Breast epithelium (tissue), 3 donors: ENCODE measurements at regions not wholly inside any gene's neighbourhood (a gene's known extent, or its start where the extent isn't known, plus 50 kb on each side); places are given as distances from the start of the nearest gene placed in this dataset.

ENCODE experiments used
- CTCF ChIP-seq, 3 donors: fragments of 450-650 bp; IDR thresholded peaks; one replicate each; pipeline ENCODE4 v1.5.1; 2016 to 2017; ENCODE audit warnings: antibody characterized with exemption in 3 of 3, mild to moderate bottlenecking in 3 of 3, moderate library complexity in 3 of 3
- POLR2A ChIP-seq: fragments of 450-650 bp; IDR thresholded peaks from one replicate; pipeline ENCODE4 v1.6.1; 2016; ENCODE audit warnings: antibody characterized with exemption, mild to moderate bottlenecking, moderate library complexity

- TF ChIP-seq CTCF (IDR thresholded peaks at IDR 0.05) = no peak
- TF ChIP-seq POLR2A = no peak
Measured at GRCh38 chr12:84070292-84070691, 842.3 kb downstream of the SLC6A15 start.
